ENCODE measurements at regions not wholly inside any gene's neighbourhood (a gene's known extent, or its start where the extent isn't known, plus 50 kb on each side); places are given as distances from the start of the nearest gene placed in this dataset.

- no peak for TF ChIP-seq REST (IDR thresholded peaks at IDR 0.05; ENCODE audit: unreplicated experiment)
- no peak for TF ChIP-seq NANOG (IDR thresholded peaks at IDR 0.05; ENCODE audit: borderline replicate concordance)
Measured at GRCh38 chr2:147311058-147311430, 533.8 kb upstream of the ACVR2A start (continued).

- Mint-ChIP-seq H3K27ac (no peak overlapping the region), H3K4me3 (no peak overlapping the region), H3K9me3 (peaks cover 3% of the 10 kb centered on the region; the same call in 2 of the 3 replicates), H3K36me3 (ENCODE audit: low read depth) (no peaks in the 10 kb centered on the region), H3K27me3 (ENCODE audit: insufficient read depth, low read depth, poor library complexity) (peaks cover 2% of the 10 kb centered on the region), H3K4me1 (peaks cover 4% of the 10 kb centered on the region; the same call in 2 of the 3 replicates)
- H3K27me3 ChIP-seq (ENCODE audit: insufficient read depth), result no peaks in the 10 kb centered on the region
- H3K36me3 ChIP-seq (ENCODE audit: insufficient read depth), result no peaks in the 10 kb centered on the region
- no peak for ATAC-seq
- H3K79me2 ChIP-seq (replicated peaks; ENCODE audit: insufficient read depth), result no peaks in the 10 kb centered on the region
- no peaks in the 10 kb centered on the region for H4K20me1 ChIP-seq (replicated peaks; ENCODE audit: insufficient read depth)
- H3K4me2 ChIP-seq, result no peak overlapping the region
- H3K9me2 ChIP-seq (ENCODE audit: insufficient read depth), result no peaks in the 10 kb centered on the region
- no peak for DNase-seq (ENCODE audit: low spot score)
- H3F3A ChIP-seq (replicated peaks; ENCODE audit: low read depth), result no peaks in the 10 kb centered on the region
- no peak for TF ChIP-seq ZNF114 (CRISPR knock-in tag; IDR thresholded peaks at IDR 0.05)
- TF ChIP-seq CTCF (conservative IDR thresholded peaks at IDR 0.05; ENCODE audit: low read depth in 2 of 2), result no peak
- TF ChIP-seq ZNF331 (CRISPR knock-in tag; IDR thresholded peaks at IDR 0.05; ENCODE audit: low read depth), result no peak
- TF ChIP-seq ETS1 (IDR thresholded peaks at IDR 0.05), result no peak
- no peak for TF ChIP-seq POLR2AphosphoS5 (IDR thresholded peaks at IDR 0.05; ENCODE audit: low read depth)
- TF ChIP-seq EZH2phosphoT487 (IDR thresholded peaks at IDR 0.05; ENCODE audit: unreplicated experiment), result no peak
- no peak for TF ChIP-seq CREB1 (CRISPR knock-in tag; IDR thresholded peaks at IDR 0.05; ENCODE audit: low read depth)
- TF ChIP-seq ZNF462 (CRISPR knock-in tag; IDR thresholded peaks at IDR 0.05), result no peak
- no peak for TF ChIP-seq JUNB (IDR thresholded peaks at IDR 0.05; ENCODE audit: unreplicated experiment)
- H3K27ac ChIP-seq (ENCODE audit: low read depth), result no peak overlapping the region
- H3K4me1 ChIP-seq (ENCODE audit: insufficient read depth), result no peaks in the 10 kb centered on the region
- no peak overlapping the region for H2AFZ ChIP-seq
- no peak overlapping the region for H3K4me3 ChIP-seq
Measured at GRCh38 chr2:147310335-147311057, 534.3 kb upstream of the ACVR2A start.

All from GM23338 (cell line).